CD14-positive monocyte (primary cell): ENCODE measurements at regions not wholly inside any gene's neighbourhood (a gene's known extent, or its start where the extent isn't known, plus 50 kb on each side); places are given as distances from the start of the nearest gene placed in this dataset.

Source experiments
- DNase-seq, 3 donors: peaks; one replicate each; pipeline ENCODE4 v3.0.0-alpha.2; 2011 to 2022
- H2AFZ ChIP-seq: 2 replicates; pipeline ENCODE4 v1.6.0; 2012; ENCODE audit warnings: mild to moderate bottlenecking, low read depth, low read length, inconsistent platforms; ENCODE audit not compliant: insufficient read depth, poor library complexity, severe bottlenecking
- H3K27ac ChIP-seq, 2 donors: 1 replicate in 1 of 2; 2 replicates in 1 of 2; pipeline ENCODE4 v1.5.1; 2012 to 2013; ENCODE audit warnings: low read length in 2 of 2, control low read depth in 1 of 2, inconsistent platforms in 1 of 2, low read depth in 1 of 2, mild to moderate bottlenecking in 1 of 2
- H3K27me3 ChIP-seq, 2 donors: one replicate each; pipeline versions ENCODE4 v1.6.0 to v1.6.1; 2011 to 2013; ENCODE audit warnings: low read length in 2 of 2; ENCODE audit not compliant: control insufficient read depth in 2 of 2, insufficient read depth in 2 of 2
- H3K36me3 ChIP-seq, 2 donors: replicated peaks in 1 of 2; 1 replicate in 1 of 2; 2 replicates in 1 of 2; pipeline versions ENCODE4 v1.5.1 to v1.6.1; 2012 to 2013; ENCODE audit warnings: low read length in 2 of 2, control low read depth in 1 of 2, inconsistent platforms in 1 of 2, mild to moderate bottlenecking in 1 of 2; ENCODE audit not compliant: insufficient read depth in 2 of 2, control insufficient read depth in 1 of 2
- H3K4me1 ChIP-seq, 2 donors: 1 replicate in 1 of 2; 2 replicates in 1 of 2; pipeline versions ENCODE4 v1.5.1 to v1.6.1; 2012 to 2013; ENCODE audit warnings: low read length in 2 of 2, control low read depth in 1 of 2, inconsistent platforms in 1 of 2, mild to moderate bottlenecking in 1 of 2, moderate library complexity in 1 of 2; ENCODE audit not compliant: insufficient read depth in 2 of 2, control insufficient read depth in 1 of 2
- H3K4me2 ChIP-seq: replicated peaks from 2 replicates; pipeline ENCODE3; 2012; ENCODE audit warnings: low read length, moderate library complexity, mild to moderate bottlenecking; ENCODE audit not compliant: poor library complexity, severe bottlenecking; ENCODE audit errors: extremely low read depth
- H3K4me3 ChIP-seq, 3 experiments: fragments of 200-600 bp in 1 of 3; sonication (generic) in 1 of 3; replicated peaks in 1 of 3; 1 replicate in 2 of 3; 2 replicates in 1 of 3; pipeline ENCODE4 v1.5.1; 2011 to 2013; ENCODE audit warnings: low read length in 3 of 3, mild to moderate bottlenecking in 3 of 3, control low read depth in 2 of 3, low read depth in 2 of 3, inconsistent platforms in 1 of 3, moderate library complexity in 1 of 3
- H3K79me2 ChIP-seq: 2 replicates; pipeline ENCODE4 v1.6.0; 2012; ENCODE audit warnings: mild to moderate bottlenecking, control low read depth, inconsistent platforms, low read length, moderate library complexity; ENCODE audit not compliant: insufficient read depth
- H3K9ac ChIP-seq: 2 replicates; pipeline ENCODE4 v1.6.0; 2017; ENCODE audit warnings: low read length, mild to moderate bottlenecking; ENCODE audit not compliant: insufficient read depth, poor library complexity, severe bottlenecking
- H3K9me3 ChIP-seq, 2 donors: replicated peaks in 1 of 2; 1 replicate in 1 of 2; 2 replicates in 1 of 2; pipeline versions ENCODE4 v1.5.1 to v1.6.1; 2012 to 2013; ENCODE audit warnings: low read length in 2 of 2, control low read depth in 1 of 2; ENCODE audit not compliant: control insufficient read depth in 1 of 2, insufficient read depth in 1 of 2
- H4K20me1 ChIP-seq: 2 replicates; pipeline ENCODE4 v1.6.0; 2012; ENCODE audit warnings: mild to moderate bottlenecking, low read length, control low read depth, moderate library complexity; ENCODE audit not compliant: insufficient read depth
- H3K27ac Mint-ChIP-seq, 7 donors: one replicate each; pipeline ENCODE4 v1.8.0; 2020; ENCODE audit warnings: mild to moderate bottlenecking in 7 of 7, mixed read lengths in 7 of 7, moderate library complexity in 6 of 7, inconsistent platforms in 2 of 7
- H3K27me3 Mint-ChIP-seq, 3 donors: one replicate each; pipeline ENCODE4 v1.8.0; 2021 to 2022; ENCODE audit warnings: low read depth in 3 of 3, mild to moderate bottlenecking in 3 of 3, mixed read lengths in 3 of 3, moderate library complexity in 3 of 3, inconsistent platforms in 1 of 3
- H3K36me3 Mint-ChIP-seq, 2 donors: one replicate each; pipeline ENCODE4 v1.8.0; 2020; ENCODE audit warnings: mixed read lengths in 2 of 2, inconsistent platforms in 1 of 2, mild to moderate bottlenecking in 1 of 2
- H3K4me1 Mint-ChIP-seq: one replicate; pipeline ENCODE4 v1.8.0; 2020; ENCODE audit warnings: mild to moderate bottlenecking, mixed read lengths
- H3K4me3 Mint-ChIP-seq, 2 donors: one replicate each; pipeline ENCODE4 v1.8.0; 2020; ENCODE audit warnings: mild to moderate bottlenecking in 2 of 2, mixed read lengths in 2 of 2, moderate library complexity in 1 of 2
- H3K9me3 Mint-ChIP-seq, 7 donors: one replicate each; pipeline ENCODE4 v1.8.0; 2020 to 2022; ENCODE audit warnings: mixed read lengths in 7 of 7, mild to moderate bottlenecking in 6 of 7, moderate library complexity in 6 of 7, inconsistent platforms in 2 of 7
- CTCF ChIP-seq: fragments of 200-600 bp; IDR thresholded peaks from one replicate; pipeline ENCODE4 v1.8.0; 2022; ENCODE audit warnings: antibody characterized with exemption, mild to moderate bottlenecking
- WGBS: methylation state at CpG from one replicate; pipeline ENCODE4 v1.1.5; 2013; ENCODE audit warnings: missing lambda C conversion rate; ENCODE audit not compliant: insufficient coverage; 5-methylcytosine and 5-hydroxymethylcytosine counted together
- intact Hi-C, 2 donors: fragments of 100-400 bp; cut with micrococcal nuclease; formaldehyde crosslinking; loops; one replicate each; pipeline versions ENCODE4 v1.15.0 to v1.15.1; 2023

DNA sequence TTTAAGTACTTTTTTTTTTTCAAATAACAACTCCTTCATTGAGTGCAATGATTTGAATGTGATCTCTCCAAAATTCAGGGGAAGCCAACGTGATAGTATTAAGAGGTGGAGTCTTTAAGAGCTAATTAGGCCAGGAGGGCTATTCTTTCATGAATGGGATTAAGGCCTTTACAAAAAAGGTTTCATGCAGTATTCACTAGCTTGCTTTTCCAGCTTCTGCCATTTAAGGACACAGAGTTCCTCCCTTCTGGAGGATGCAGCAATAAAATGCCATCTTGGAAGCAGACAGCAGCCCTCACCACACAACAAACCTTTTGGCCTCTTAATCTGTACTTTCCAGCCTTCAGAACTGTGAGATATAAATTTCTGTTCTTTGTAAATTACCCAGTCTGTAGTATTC, 586.8 kb upstream of the LMO3 start:
- TF ChIP-seq CTCF = no peak
- Histone ChIP-seq H3K4me3 (no peak overlapping the region), H3K4me1 (no peaks in the 10 kb centered on the region), H3K27ac (no peak overlapping the region), H2AFZ (no peak overlapping the region), H3K9ac (no peak overlapping the region), H3K9me3 (peaks cover 0 to 10% of the 10 kb centered on the region in 2 donors), H4K20me1 (no peaks in the 10 kb centered on the region), H3K27me3 (no peaks in the 10 kb centered on the region), H3K79me2 (no peaks in the 10 kb centered on the region), H3K36me3 (no peaks in the 10 kb centered on the region), H3K4me2 (no peak overlapping the region)
- H3K4me1 Mint-ChIP-seq = no peaks in the 10 kb centered on the region
- no peak overlapping the region for H3K4me3 Mint-ChIP-seq
- WGBS = no CpG with 5 or more reads among the region's 1 CpG
- no peak overlapping the region for H3K27ac Mint-ChIP-seq
- H3K9me3 Mint-ChIP-seq = peaks cover 0 to 10% (median 6%) of the 10 kb centered on the region in 7 donors
- DNase-seq = no peak
- peaks cover 0 to 1% (median 0%) of the 10 kb centered on the region in 3 donors for H3K27me3 Mint-ChIP-seq
- H3K36me3 Mint-ChIP-seq = no peaks in the 10 kb centered on the region
- intact Hi-C loops = no loop called here

DNA sequence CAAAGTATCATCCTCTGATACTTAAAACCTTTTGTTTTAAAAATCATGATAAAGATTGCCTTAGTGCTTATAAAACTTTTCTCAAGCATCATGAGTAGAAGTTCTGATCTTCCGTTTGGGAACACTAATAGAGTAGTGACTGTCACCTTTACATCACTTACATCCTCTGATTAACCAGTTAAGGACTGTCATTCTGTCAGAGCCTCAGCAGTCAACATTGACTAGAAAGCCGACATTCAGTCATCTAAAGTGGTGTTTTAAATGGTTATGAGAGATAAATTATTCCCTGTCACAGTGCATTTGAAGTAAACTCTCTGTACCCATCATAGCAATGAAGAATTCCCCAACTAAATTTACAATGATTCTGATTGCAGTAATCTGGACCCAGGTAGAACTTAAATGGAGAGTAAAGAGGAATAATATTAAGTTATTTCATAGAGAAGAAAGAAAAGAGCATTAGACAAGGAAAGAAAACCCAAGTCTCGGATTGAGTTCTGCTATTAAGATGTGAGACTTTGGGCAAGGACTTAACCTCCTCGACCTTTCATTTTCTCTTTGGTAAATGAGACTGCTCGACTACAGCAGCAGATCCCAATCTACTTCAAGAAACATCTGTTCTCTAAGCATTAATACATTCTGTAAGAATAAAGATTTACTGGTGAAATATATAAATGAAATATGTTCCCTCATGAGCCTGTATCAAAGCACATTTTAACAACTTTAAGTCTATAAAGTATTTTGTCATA, 563.9 kb upstream of the LMO3 start:
- H2AFZ ChIP-seq = no peak overlapping the region
- no peaks in the 10 kb centered on the region for H3K79me2 ChIP-seq
- WGBS = no CpG with 5 or more reads among the region's 5 CpGs
- H3K36me3 Mint-ChIP-seq = no peaks in the 10 kb centered on the region
- H4K20me1 ChIP-seq = no peaks in the 10 kb centered on the region
- H3K9ac ChIP-seq = no peak overlapping the region
- H3K9me3 ChIP-seq = no peaks in the 10 kb centered on the region
- TF ChIP-seq CTCF = no peak
- no peaks in the 10 kb centered on the region for H3K36me3 ChIP-seq
- no peak overlapping the region for H3K4me3 Mint-ChIP-seq
- no peak overlapping the region for H3K27ac ChIP-seq
- H3K9me3 Mint-ChIP-seq = peaks cover 0 to 4% (median 0%) of the 10 kb centered on the region in 7 donors
- H3K27me3 Mint-ChIP-seq = no peaks in the 10 kb centered on the region
- no peaks in the 10 kb centered on the region for H3K4me1 Mint-ChIP-seq
- H3K27me3 ChIP-seq = no peaks in the 10 kb centered on the region
- DNase-seq = no peak
- no peaks in the 10 kb centered on the region for H3K4me1 ChIP-seq
- no peak overlapping the region for H3K4me3 ChIP-seq
- no peak overlapping the region for H3K27ac Mint-ChIP-seq
- no peak overlapping the region for H3K4me2 ChIP-seq
- intact Hi-C loops = no loop called here
